Osteocyte (in vitro differentiated cells): ENCODE measurements at regions not wholly inside any gene's neighbourhood (a gene's known extent, or its start where the extent isn't known, plus 50 kb on each side); places are given as distances from the start of the nearest gene placed in this dataset.

Experiments
- DNase-seq: peaks from one replicate; pipeline ENCODE4 v3.0.0; 2021; ENCODE audit warnings: mixed read lengths; ENCODE audit not compliant: unreplicated experiment; ENCODE audit errors: extremely low spot score
- H3K27ac Mint-ChIP-seq: one replicate; pipeline ENCODE4 v1.8.0; 2021; ENCODE audit warnings: mild to moderate bottlenecking, mixed read lengths; ENCODE audit not compliant: unreplicated experiment
- H3K27me3 Mint-ChIP-seq: one replicate; pipeline ENCODE4 v1.8.0; 2021; ENCODE audit warnings: mixed read lengths; ENCODE audit not compliant: unreplicated experiment
- H3K36me3 Mint-ChIP-seq: one replicate; pipeline ENCODE4 v1.8.0; 2021; ENCODE audit warnings: mixed read lengths; ENCODE audit not compliant: unreplicated experiment
- H3K4me1 Mint-ChIP-seq: one replicate; pipeline ENCODE4 v1.8.0; 2021; ENCODE audit warnings: mixed read lengths; ENCODE audit not compliant: unreplicated experiment
- H3K4me3 Mint-ChIP-seq: one replicate; pipeline ENCODE4 v1.8.0; 2021; ENCODE audit warnings: mild to moderate bottlenecking, moderate library complexity, mixed read lengths; ENCODE audit not compliant: unreplicated experiment
- H3K9me3 Mint-ChIP-seq: one replicate; pipeline ENCODE4 v1.8.0; 2021; ENCODE audit warnings: mixed read lengths; ENCODE audit not compliant: unreplicated experiment
- CTCF ChIP-seq: fragments of 200-600 bp; sonication (generic); IDR thresholded peaks from 2 replicates; pipeline ENCODE4 v1.5.0; 2021; ENCODE audit warnings: antibody characterized with exemption, mild to moderate bottlenecking, moderate library complexity

- Mint-ChIP-seq H3K4me1 (no peaks in the 10 kb centered on the region), H3K27me3 (peaks cover 5% of the 10 kb centered on the region), H3K27ac (no peak overlapping the region), H3K9me3 (peaks cover 12% of the 10 kb centered on the region), H3K4me3 (no peak overlapping the region), H3K36me3 (no peaks in the 10 kb centered on the region)
- no peak for DNase-seq
- TF ChIP-seq CTCF: no peak
Observed at GRCh38 chr4:18973296-18973695, 951.7 kb upstream of the LCORL start.

GRCh38 chr4:18961879-18962278 lies 940.3 kb upstream of the LCORL start:
- no peaks in the 10 kb centered on the region for H3K27me3 Mint-ChIP-seq
- no peak for TF ChIP-seq CTCF

GRCh38 chr4:18961266-18961665 lies 939.7 kb upstream of the LCORL start:
- DNase-seq: no peak
- Mint-ChIP-seq H3K36me3 (no peaks in the 10 kb centered on the region), H3K4me3 (no peak overlapping the region), H3K27ac (no peak overlapping the region), H3K4me1 (no peaks in the 10 kb centered on the region), H3K9me3 (peaks cover 5% of the 10 kb centered on the region), H3K27me3 (no peaks in the 10 kb centered on the region)
- no peak for TF ChIP-seq CTCF

More at GRCh38 chr4:18961879-18962278, 940.3 kb upstream of the LCORL start:
- no peaks in the 10 kb centered on the region for H3K36me3 Mint-ChIP-seq
- H3K4me3 Mint-ChIP-seq: no peak overlapping the region
- H3K4me1 Mint-ChIP-seq: no peaks in the 10 kb centered on the region
- no peak for DNase-seq
- H3K9me3 Mint-ChIP-seq: peaks cover 5% of the 10 kb centered on the region
- H3K27ac Mint-ChIP-seq: no peak overlapping the region

GRCh38 chr4:18957716-18958115 lies 936.2 kb upstream of the LCORL start:
- no peak overlapping the region for H3K4me3 Mint-ChIP-seq
- no peak for TF ChIP-seq CTCF
- H3K9me3 Mint-ChIP-seq: peaks cover 5% of the 10 kb centered on the region
- H3K4me1 Mint-ChIP-seq: no peaks in the 10 kb centered on the region
- no peak for DNase-seq
- H3K36me3 Mint-ChIP-seq: no peaks in the 10 kb centered on the region
- peaks cover 3% of the 10 kb centered on the region for H3K27me3 Mint-ChIP-seq
- H3K27ac Mint-ChIP-seq: no peak overlapping the region

GRCh38 chr4:18954538-18954937 lies 933.0 kb upstream of the LCORL start:
- Mint-ChIP-seq H3K4me1 (no peaks in the 10 kb centered on the region), H3K36me3 (no peaks in the 10 kb centered on the region), H3K27ac (no peak overlapping the region), H3K4me3 (no peak overlapping the region), H3K27me3 (peaks cover 8% of the 10 kb centered on the region), H3K9me3 (peaks cover 5% of the 10 kb centered on the region)
- no peak for TF ChIP-seq CTCF
- no peak for DNase-seq
